Loucy (cell line): ENCODE measurements at regions not wholly inside any gene's neighbourhood (a gene's known extent, or its start where the extent isn't known, plus 50 kb on each side); places are given as distances from the start of the nearest gene placed in this dataset.

ENCODE experiments used
- CTCF ChIP-seq: fragments of 200-600 bp; sonication (generic); conservative IDR thresholded peaks from 2 replicates; pipeline ENCODE4 v1.5.1; 2014; ENCODE audit warnings: mild to moderate bottlenecking, antibody characterized with exemption, low read length
- EZH2phosphoT487 ChIP-seq: fragments of 200-600 bp; IDR thresholded peaks from 2 replicates; pipeline ENCODE4 v1.6.1; 2018; ENCODE audit warnings: antibody characterized with exemption, mild to moderate bottlenecking, moderate library complexity, borderline replicate concordance

- no peak for TF ChIP-seq CTCF
- no peak for TF ChIP-seq EZH2phosphoT487
These were observed 123.7 kb upstream of the GSC start for GRCh38 chr14:94893411-94894160.
